ENCODE measurements at regions not wholly inside any gene's neighbourhood (a gene's known extent, or its start where the extent isn't known, plus 50 kb on each side); places are given as distances from the start of the nearest gene placed in this dataset.

GRCh38 chr16:51919736-51920135 lies 627.2 kb downstream of the TOX3 start:
- TF ChIP-seq YY1 (IDR thresholded peaks at IDR 0.05; ENCODE audit: low read depth) (no peak), FOXM1 (IDR thresholded peaks at IDR 0.05; ENCODE audit: borderline replicate concordance, low read depth) (no peak), NFIC (IDR thresholded peaks at IDR 0.05) (no peak), EP300 (IDR thresholded peaks at IDR 0.05; ENCODE audit: borderline replicate concordance) (no peak)
